Nephron (organoid): ENCODE measurements at regions not wholly inside any gene's neighbourhood (a gene's known extent, or its start where the extent isn't known, plus 50 kb on each side); places are given as distances from the start of the nearest gene placed in this dataset.

Experiments used
- H3K27ac Mint-ChIP-seq, 3 experiments: 2 replicates each; pipeline ENCODE4 v1.8.0; 2020; ENCODE audit warnings: mixed read lengths in 3 of 3, mild to moderate bottlenecking in 2 of 3, moderate library complexity in 1 of 3
- H3K27me3 Mint-ChIP-seq: 2 replicates; pipeline ENCODE4 v1.8.0; 2021; ENCODE audit warnings: low read depth, mild to moderate bottlenecking, moderate library complexity, mixed read lengths
- H3K36me3 Mint-ChIP-seq: 2 replicates; pipeline ENCODE4 v1.8.0; 2020; ENCODE audit warnings: low read depth, mixed read lengths
- H3K4me1 Mint-ChIP-seq: 2 replicates; pipeline ENCODE4 v1.8.0; 2020; ENCODE audit warnings: mixed read lengths
- H3K4me3 Mint-ChIP-seq, 3 experiments: 2 replicates each; pipeline ENCODE4 v1.8.0; 2020; ENCODE audit warnings: mild to moderate bottlenecking in 3 of 3, mixed read lengths in 3 of 3, moderate library complexity in 2 of 3
- H3K9me3 Mint-ChIP-seq: 2 replicates; pipeline ENCODE4 v1.8.0; 2020; ENCODE audit warnings: mixed read lengths
- CTCF ChIP-seq, 3 experiments: fragments of 200-600 bp; sonication (generic); IDR thresholded peaks; one replicate each; pipeline ENCODE4 v1.5.0; 2021; ENCODE audit warnings: antibody characterized with exemption in 3 of 3; ENCODE audit not compliant: unreplicated experiment in 3 of 3

- Mint-ChIP-seq H3K4me1 (peaks cover 67% of the 10 kb centered on the region), H3K36me3 (no peaks in the 10 kb centered on the region), H3K4me3 (no peak overlapping the region), H3K27ac (peak overlapping the region; percentile 93 to 100 (median 98)), H3K9me3 (no peaks in the 10 kb centered on the region), H3K27me3 (no peaks in the 10 kb centered on the region)
- no peak for TF ChIP-seq CTCF (IDR thresholded peaks at IDR 0.05; ENCODE audit: unreplicated experiment in 3 of 3)
Observed at GRCh38 chr18:6561016-6561415, 146.3 kb upstream of the L3MBTL4 start.

- no peaks in the 10 kb centered on the region for H3K27me3 Mint-ChIP-seq
Observed at GRCh38 chr18:6561420-6561861, 146.7 kb upstream of the L3MBTL4 start.

GRCh38 chr18:6561862-6562291 is 147.2 kb upstream of the L3MBTL4 start:
- H3K27me3 Mint-ChIP-seq, result no peaks in the 10 kb centered on the region
- peaks cover 66% of the 10 kb centered on the region for H3K4me1 Mint-ChIP-seq
- no peak for TF ChIP-seq CTCF (IDR thresholded peaks at IDR 0.05; ENCODE audit: unreplicated experiment in 3 of 3)
- H3K4me3 Mint-ChIP-seq, result peak overlapping the region in 1 of 3 experiments; percentile 14
- peak overlapping the region; percentile 93 to 100 (median 98) for H3K27ac Mint-ChIP-seq
- no peaks in the 10 kb centered on the region for H3K9me3 Mint-ChIP-seq
- no peaks in the 10 kb centered on the region for H3K36me3 Mint-ChIP-seq

More at GRCh38 chr18:6561420-6561861, 146.7 kb upstream of the L3MBTL4 start:
- Mint-ChIP-seq H3K9me3 (no peaks in the 10 kb centered on the region), H3K4me1 (peaks cover 70% of the 10 kb centered on the region), H3K4me3 (peak overlapping the region in 1 of 3 experiments; percentile 14), H3K36me3 (no peaks in the 10 kb centered on the region), H3K27ac (peak overlapping the region; percentile 93 to 100 (median 98))
- no peak for TF ChIP-seq CTCF (IDR thresholded peaks at IDR 0.05; ENCODE audit: unreplicated experiment in 3 of 3)

GRCh38 chr18:6563896-6564295 is 149.2 kb upstream of the L3MBTL4 start:
- Mint-ChIP-seq H3K36me3 (no peaks in the 10 kb centered on the region), H3K27ac (peak overlapping the region; percentile 98 to 100 (median 98)), H3K27me3 (no peaks in the 10 kb centered on the region), H3K4me3 (peak overlapping the region in 1 of 3 experiments; percentile 44), H3K9me3 (no peaks in the 10 kb centered on the region), H3K4me1 (peaks cover 50% of the 10 kb centered on the region)
- TF ChIP-seq CTCF (IDR thresholded peaks at IDR 0.05; ENCODE audit: unreplicated experiment in 3 of 3), result no peak

GRCh38 chr18:6564950-6565814 is 150.5 kb upstream of the L3MBTL4 start:
- no peaks in the 10 kb centered on the region for H3K9me3 Mint-ChIP-seq

More at GRCh38 chr18:6564950-6565814, 150.5 kb upstream of the L3MBTL4 start:
- no peaks in the 10 kb centered on the region for H3K36me3 Mint-ChIP-seq
- H3K27ac Mint-ChIP-seq, result peak overlapping the region; percentile 52 to 100 (median 75)
- H3K4me1 Mint-ChIP-seq, result peaks cover 44% of the 10 kb centered on the region
- TF ChIP-seq CTCF (IDR thresholded peaks at IDR 0.05; ENCODE audit: unreplicated experiment in 3 of 3), result no peak
- H3K4me3 Mint-ChIP-seq, result no peak overlapping the region
- no peaks in the 10 kb centered on the region for H3K27me3 Mint-ChIP-seq
